ENCODE measurements at regions not wholly inside any gene's neighbourhood (a gene's known extent, or its start where the extent isn't known, plus 50 kb on each side); places are given as distances from the start of the nearest gene placed in this dataset.

DNA sequence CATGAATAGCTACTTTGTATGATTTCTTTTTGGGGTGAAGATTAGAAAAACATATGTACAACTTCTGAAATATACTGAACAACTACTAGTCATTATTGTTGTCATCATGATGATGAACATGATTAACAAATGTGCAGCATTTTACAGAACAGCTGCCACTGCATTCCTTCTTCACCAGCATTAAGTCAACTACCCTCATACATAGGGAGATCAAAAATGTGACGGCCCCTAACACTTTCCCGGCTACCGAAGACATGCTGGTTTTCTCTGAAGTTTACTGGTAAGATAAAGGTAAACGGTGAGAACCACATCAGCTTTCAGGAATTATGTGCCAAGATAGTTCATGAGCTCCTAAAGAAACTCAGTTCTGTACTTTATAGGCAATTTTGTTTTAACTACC is 121.0 kb upstream of the LRATD1 start:
- TF ChIP-seq, protein P1, sequence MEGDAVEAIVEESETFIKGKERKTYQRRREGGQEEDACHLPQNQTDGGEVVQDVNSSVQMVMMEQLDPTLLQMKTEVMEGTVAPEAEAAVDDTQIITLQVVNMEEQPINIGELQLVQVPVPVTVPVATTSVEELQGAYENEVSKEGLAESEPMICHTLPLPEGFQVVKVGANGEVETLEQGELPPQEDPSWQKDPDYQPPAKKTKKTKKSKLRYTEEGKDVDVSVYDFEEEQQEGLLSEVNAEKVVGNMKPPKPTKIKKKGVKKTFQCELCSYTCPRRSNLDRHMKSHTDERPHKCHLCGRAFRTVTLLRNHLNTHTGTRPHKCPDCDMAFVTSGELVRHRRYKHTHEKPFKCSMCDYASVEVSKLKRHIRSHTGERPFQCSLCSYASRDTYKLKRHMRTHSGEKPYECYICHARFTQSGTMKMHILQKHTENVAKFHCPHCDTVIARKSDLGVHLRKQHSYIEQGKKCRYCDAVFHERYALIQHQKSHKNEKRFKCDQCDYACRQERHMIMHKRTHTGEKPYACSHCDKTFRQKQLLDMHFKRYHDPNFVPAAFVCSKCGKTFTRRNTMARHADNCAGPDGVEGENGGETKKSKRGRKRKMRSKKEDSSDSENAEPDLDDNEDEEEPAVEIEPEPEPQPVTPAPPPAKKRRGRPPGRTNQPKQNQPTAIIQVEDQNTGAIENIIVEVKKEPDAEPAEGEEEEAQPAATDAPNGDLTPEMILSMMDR (IDR thresholded peaks at IDR 0.05; ENCODE audit: insufficient read depth, low read length) = no peak
- TF ChIP-seq SPI1 (IDR thresholded peaks at IDR 0.05; ENCODE audit: borderline replicate concordance, low read depth) = no peak
- TF ChIP-seq GABPA (IDR thresholded peaks at IDR 0.05; ENCODE audit: low read depth) = no peak
